ENCODE measurements at regions not wholly inside any gene's neighbourhood (a gene's known extent, or its start where the extent isn't known, plus 50 kb on each side); places are given as distances from the start of the nearest gene placed in this dataset.

DNA sequence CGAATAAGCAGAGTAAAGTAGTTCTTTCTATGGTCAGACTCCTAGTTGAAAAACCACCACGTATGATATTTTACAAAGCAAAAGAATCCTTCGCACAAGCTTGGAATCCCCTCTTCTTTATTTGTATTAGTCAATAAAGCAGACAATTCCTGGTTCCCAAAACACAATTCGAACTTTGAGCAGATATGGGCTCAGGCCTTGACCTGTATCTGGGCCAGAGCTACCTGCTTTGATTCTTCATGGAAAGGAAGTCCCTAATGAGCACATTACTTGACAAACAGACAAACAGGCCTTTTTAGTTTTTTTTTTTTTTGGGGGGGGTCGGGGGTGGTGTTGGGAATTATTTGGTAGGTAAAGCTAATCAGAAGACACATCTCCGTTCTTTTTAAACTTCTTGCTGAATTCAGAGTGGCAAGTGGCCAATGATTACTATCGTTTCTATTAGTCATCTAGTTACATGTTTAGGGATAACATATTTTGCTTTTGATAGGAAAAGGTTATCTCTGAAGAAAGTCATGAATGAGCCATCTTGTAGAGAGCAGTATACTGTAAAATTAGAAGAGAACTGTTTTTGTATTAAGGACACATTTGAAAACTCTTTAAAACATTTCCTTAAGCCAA lies 116.6 kb upstream of the HMHB1 start:
- Histone ChIP-seq H2AK5ac (ENCODE audit: insufficient read length, low read length) (no peak overlapping the region), H4K91ac (ENCODE audit: insufficient read length, low read depth, low read length) (no peak overlapping the region), H4K5ac (ENCODE audit: insufficient read length, low read depth, low read length) (no peak overlapping the region), H3T11ph (ENCODE audit: low read length) (no peak overlapping the region), H2AFZ (ENCODE audit: low read length) (no peak overlapping the region), H3K4me1 (ENCODE audit: insufficient read depth, low read length) (no peaks in the 10 kb centered on the region), H2BK120ac (ENCODE audit: low read depth, low read length, poor library complexity, severe bottlenecking) (no peak overlapping the region), H3K27me3 (ENCODE audit: insufficient read depth, low read length) (no peaks in the 10 kb centered on the region), H2BK5ac (ENCODE audit: insufficient read length, low read length) (no peak overlapping the region), H3K4ac (ENCODE audit: low read depth, low read length) (no peak overlapping the region), H3K27ac (ENCODE audit: insufficient read length, low read depth, low read length) (no peak overlapping the region), H3K23ac (ENCODE audit: insufficient read length, low read depth, low read length) (no peak overlapping the region), H3K23me2 (ENCODE audit: insufficient read length, low read depth, low read length, poor library complexity, severe bottlenecking) (no peaks in the 10 kb centered on the region), H3K56ac (ENCODE audit: insufficient read length, low read depth, low read length) (no peak overlapping the region), H3K9me3 (ENCODE audit: control insufficient read depth, low read depth, low read length) (no peaks in the 10 kb centered on the region), H2BK20ac (ENCODE audit: low read depth, low read length, poor library complexity, severe bottlenecking) (no peak overlapping the region), H3K14ac (ENCODE audit: insufficient read depth, low read length) (no peak overlapping the region), H2BK15ac (ENCODE audit: low read depth, low read length) (no peak overlapping the region), H3K4me2 (ENCODE audit: insufficient read depth, insufficient read length, low read length) (no peak overlapping the region), H3K9ac (ENCODE audit: extremely low read depth, insufficient read length, low read length) (no peak overlapping the region), H4K20me1 (ENCODE audit: control insufficient read depth, insufficient read depth, insufficient read length) (no peaks in the 10 kb centered on the region), H2BK12ac (ENCODE audit: insufficient read length, low read depth, low read length) (no peak overlapping the region), H3K18ac (ENCODE audit: insufficient read length, low read depth, low read length) (no peak overlapping the region), H4K8ac (replicated peaks; ENCODE audit: insufficient read length, low read depth, low read length) (no peak overlapping the region), H3K79me2 (ENCODE audit: insufficient read depth, low read length) (no peaks in the 10 kb centered on the region), H3K79me1 (ENCODE audit: insufficient read depth, low read depth, low read length, poor library complexity, severe bottlenecking) (no peaks in the 10 kb centered on the region)
- DNase-seq: no peak
- Mint-ChIP-seq H3K36me3 (ENCODE audit: insufficient read depth in 1 of 3, low read depth in 3 of 3) (no peaks in the 10 kb centered on the region), H3K9me3 (no peaks in the 10 kb centered on the region), H3K4me1 (no peaks in the 10 kb centered on the region), H3K27me3 (ENCODE audit: low read depth) (no peaks in the 10 kb centered on the region; the same call in 1 of the 2 replicates), H3K4me3 (no peak overlapping the region), H3K27ac (no peak overlapping the region)
- no peak for TF ChIP-seq CTCF (conservative IDR thresholded peaks at IDR 0.05)
- WGBS (ENCODE audit: extremely low coverage, insufficient read length, low lambda C conversion rate): no CpG with 5 or more reads among the region's 7 CpGs

Measured in H9 (cell line).